WERI-Rb-1 (cell line): ENCODE measurements at regions not wholly inside any gene's neighbourhood (a gene's known extent, or its start where the extent isn't known, plus 50 kb on each side); places are given as distances from the start of the nearest gene placed in this dataset.

Experiments used
- DNase-seq: peaks from one replicate; pipeline ENCODE4 v3.0.0-alpha.2; 2020
- H3K27ac ChIP-seq: fragments of 250-450 bp; sonication (Bioruptor Pico); 2 replicates; pipeline ENCODE4 v1.5.1; 2020; ENCODE audit warnings: mild to moderate bottlenecking, moderate library complexity
- H3K27me3 ChIP-seq: fragments of 250-450 bp; sonication (Bioruptor Pico); 2 replicates; pipeline ENCODE4 v1.5.1; 2021; ENCODE audit warnings: mild to moderate bottlenecking, low read depth, moderate library complexity; ENCODE audit not compliant: insufficient read depth, severe bottlenecking
- H3K36me3 ChIP-seq: fragments of 250-450 bp; sonication (Bioruptor Pico); 2 replicates; pipeline ENCODE4 v1.5.1; 2020; ENCODE audit warnings: mild to moderate bottlenecking, moderate library complexity
- H3K4me3 ChIP-seq: 2 replicates; pipeline ENCODE4 v1.5.1; 2011; ENCODE audit warnings: low read depth, mild to moderate bottlenecking, control low read depth, low read length
- H3K9me3 ChIP-seq: fragments of 250-450 bp; sonication (Bioruptor Pico); 2 replicates; pipeline ENCODE4 v1.5.1; 2021; ENCODE audit warnings: mild to moderate bottlenecking, moderate library complexity; ENCODE audit not compliant: severe bottlenecking
- CTCF ChIP-seq: IDR thresholded peaks from 2 replicates; pipeline ENCODE4 v1.5.1; 2011; ENCODE audit warnings: low read depth, mild to moderate bottlenecking, control low read depth, inconsistent platforms, low read length

- H3K4me3 ChIP-seq: no peak overlapping the region
- H3K27ac ChIP-seq: no peak overlapping the region
- TF ChIP-seq CTCF: no peak
- H3K9me3 ChIP-seq: no peaks in the 10 kb centered on the region
- no peaks in the 10 kb centered on the region for H3K27me3 ChIP-seq
- DNase-seq: no peak
- no peaks in the 10 kb centered on the region for H3K36me3 ChIP-seq
Measured at GRCh38 chr17:83148317-83149028, 69.1 kb downstream of the METRNL start.

- Histone ChIP-seq H3K4me3 (no peak overlapping the region), H3K9me3 (no peaks in the 10 kb centered on the region), H3K27ac (no peak overlapping the region), H3K36me3 (no peaks in the 10 kb centered on the region), H3K27me3 (no peaks in the 10 kb centered on the region)
- no peak for DNase-seq
- no peak for TF ChIP-seq CTCF
Measured at GRCh38 chr17:83149029-83149725, 69.8 kb downstream of the METRNL start.

- no peak for TF ChIP-seq CTCF
- H3K4me3 ChIP-seq: no peak overlapping the region
- H3K27me3 ChIP-seq: no peaks in the 10 kb centered on the region
- H3K9me3 ChIP-seq: no peaks in the 10 kb centered on the region
- H3K27ac ChIP-seq: no peak overlapping the region
- DNase-seq: no peak
- H3K36me3 ChIP-seq: no peaks in the 10 kb centered on the region
Measured at GRCh38 chr17:83149761-83150251, 70.4 kb downstream of the METRNL start.

- no peak for TF ChIP-seq CTCF
- H3K36me3 ChIP-seq: no peaks in the 10 kb centered on the region
- no peaks in the 10 kb centered on the region for H3K9me3 ChIP-seq
- no peaks in the 10 kb centered on the region for H3K27me3 ChIP-seq
- no peak for DNase-seq
- H3K27ac ChIP-seq: no peak overlapping the region
- H3K4me3 ChIP-seq: no peak overlapping the region
Measured at GRCh38 chr17:83150369-83151055, 71.1 kb downstream of the METRNL start.

- no peak for TF ChIP-seq CTCF
- H3K4me3 ChIP-seq: no peak overlapping the region
Measured at GRCh38 chr17:83151056-83151441, 71.6 kb downstream of the METRNL start.

More at GRCh38 chr17:83151056-83151441, 71.6 kb downstream of the METRNL start:
- DNase-seq: no peak
- H3K36me3 ChIP-seq: no peaks in the 10 kb centered on the region
- H3K9me3 ChIP-seq: no peaks in the 10 kb centered on the region
- no peak overlapping the region for H3K27ac ChIP-seq
- no peaks in the 10 kb centered on the region for H3K27me3 ChIP-seq
